Duodenal mucosa (tissue), 2 donors: ENCODE measurements at regions not wholly inside any gene's neighbourhood (a gene's known extent, or its start where the extent isn't known, plus 50 kb on each side); places are given as distances from the start of the nearest gene placed in this dataset.

Experiments used
- H3K27ac ChIP-seq: one replicate; pipeline ENCODE4 v1.7.0; 2013; ENCODE audit warnings: low read depth, low read length
- H3K27me3 ChIP-seq, 2 donors: one replicate each; pipeline ENCODE4 v1.7.0; 2013; ENCODE audit warnings: low read length in 2 of 2, control low read depth in 1 of 2; ENCODE audit not compliant: insufficient read depth in 2 of 2, control insufficient read depth in 1 of 2
- H3K36me3 ChIP-seq, 2 donors: one replicate each; pipeline ENCODE4 v1.7.0; 2013; ENCODE audit warnings: low read length in 2 of 2, control low read depth in 1 of 2; ENCODE audit not compliant: insufficient read depth in 2 of 2, control insufficient read depth in 1 of 2
- H3K4me1 ChIP-seq, 2 donors: one replicate each; pipeline ENCODE4 v1.7.0; 2013; ENCODE audit warnings: low read length in 2 of 2, control low read depth in 1 of 2; ENCODE audit not compliant: insufficient read depth in 2 of 2, control insufficient read depth in 1 of 2
- H3K4me3 ChIP-seq, 2 donors: one replicate each; pipeline ENCODE4 v1.7.0; 2013; ENCODE audit warnings: low read length in 2 of 2, low read depth in 1 of 2
- H3K9ac ChIP-seq, 2 donors: one replicate each; pipeline ENCODE4 v1.7.0; 2013; ENCODE audit warnings: low read length in 2 of 2, low read depth in 1 of 2
- H3K9me3 ChIP-seq, 2 donors: one replicate each; pipeline ENCODE4 v1.7.0; 2013; ENCODE audit warnings: low read length in 2 of 2, control low read depth in 1 of 2; ENCODE audit not compliant: control insufficient read depth in 1 of 2

- Histone ChIP-seq H3K4me3 (no peak overlapping the region), H3K36me3 (no peaks in the 10 kb centered on the region), H3K27me3 (no peaks in the 10 kb centered on the region), H3K9me3 (no peaks in the 10 kb centered on the region), H3K27ac (no peak overlapping the region), H3K4me1 (no peaks in the 10 kb centered on the region), H3K9ac (no peak overlapping the region)
Measured at GRCh38 chr10:57817741-57818140, 450.0 kb downstream of the IPMK start.

- H3K36me3 ChIP-seq: no peaks in the 10 kb centered on the region
- no peak overlapping the region for H3K4me3 ChIP-seq
- H3K9ac ChIP-seq: no peak overlapping the region
- H3K4me1 ChIP-seq: no peaks in the 10 kb centered on the region
- no peaks in the 10 kb centered on the region for H3K27me3 ChIP-seq
- H3K27ac ChIP-seq: no peak overlapping the region
- no peaks in the 10 kb centered on the region for H3K9me3 ChIP-seq
Measured at GRCh38 chr10:57815949-57816348, 451.7 kb downstream of the IPMK start.

- H3K9me3 ChIP-seq: no peaks in the 10 kb centered on the region
- no peak overlapping the region for H3K9ac ChIP-seq
- no peak overlapping the region for H3K27ac ChIP-seq
- H3K27me3 ChIP-seq: no peaks in the 10 kb centered on the region
- H3K4me1 ChIP-seq: no peaks in the 10 kb centered on the region
- H3K36me3 ChIP-seq: no peaks in the 10 kb centered on the region
- H3K4me3 ChIP-seq: no peak overlapping the region
Measured at GRCh38 chr10:57809961-57810360, 457.7 kb downstream of the IPMK start.

GRCh38 chr10:57807906-57808305 is 459.8 kb downstream of the IPMK start:
- Histone ChIP-seq H3K27ac (no peak overlapping the region), H3K36me3 (no peaks in the 10 kb centered on the region), H3K27me3 (no peaks in the 10 kb centered on the region), H3K4me3 (no peak overlapping the region), H3K9ac (no peak overlapping the region), H3K4me1 (no peaks in the 10 kb centered on the region), H3K9me3 (no peaks in the 10 kb centered on the region)

GRCh38 chr10:57806675-57807074 is 461.0 kb downstream of the IPMK start:
- Histone ChIP-seq H3K36me3 (no peaks in the 10 kb centered on the region), H3K9ac (no peak overlapping the region), H3K4me1 (no peaks in the 10 kb centered on the region), H3K27me3 (no peaks in the 10 kb centered on the region), H3K27ac (no peak overlapping the region), H3K4me3 (no peak overlapping the region), H3K9me3 (no peaks in the 10 kb centered on the region)

- H3K9ac ChIP-seq: no peak overlapping the region
- H3K4me3 ChIP-seq: no peak overlapping the region
- H3K4me1 ChIP-seq: peaks cover 0 to 7% of the 10 kb centered on the region in 2 donors
- no peaks in the 10 kb centered on the region for H3K27me3 ChIP-seq
- no peaks in the 10 kb centered on the region for H3K36me3 ChIP-seq
- no peak overlapping the region for H3K27ac ChIP-seq
- no peaks in the 10 kb centered on the region for H3K9me3 ChIP-seq
Measured at GRCh38 chr10:57799625-57800024, 468.1 kb downstream of the IPMK start.

- H3K4me3 ChIP-seq: no peak overlapping the region
- H3K4me1 ChIP-seq: peaks cover 0 to 7% of the 10 kb centered on the region in 2 donors
- H3K27ac ChIP-seq: no peak overlapping the region
- H3K27me3 ChIP-seq: no peaks in the 10 kb centered on the region
- no peak overlapping the region for H3K9ac ChIP-seq
- H3K36me3 ChIP-seq: no peaks in the 10 kb centered on the region
- H3K9me3 ChIP-seq: no peaks in the 10 kb centered on the region
Measured at GRCh38 chr10:57798830-57799229, 468.9 kb downstream of the IPMK start.

GRCh38 chr10:57791546-57791945 is 476.1 kb downstream of the IPMK start:
- H3K4me1 ChIP-seq: no peaks in the 10 kb centered on the region
- no peaks in the 10 kb centered on the region for H3K9me3 ChIP-seq
- no peak overlapping the region for H3K9ac ChIP-seq
- no peaks in the 10 kb centered on the region for H3K36me3 ChIP-seq
- H3K4me3 ChIP-seq: no peak overlapping the region
- H3K27ac ChIP-seq: no peak overlapping the region
- no peaks in the 10 kb centered on the region for H3K27me3 ChIP-seq

- no peaks in the 10 kb centered on the region for H3K4me1 ChIP-seq
- no peaks in the 10 kb centered on the region for H3K27me3 ChIP-seq
- no peak overlapping the region for H3K4me3 ChIP-seq
- no peaks in the 10 kb centered on the region for H3K36me3 ChIP-seq
- H3K27ac ChIP-seq: no peak overlapping the region
- no peak overlapping the region for H3K9ac ChIP-seq
- no peaks in the 10 kb centered on the region for H3K9me3 ChIP-seq
Measured at GRCh38 chr10:57790703-57791102, 477.0 kb downstream of the IPMK start.

GRCh38 chr10:57788117-57788516 is 479.6 kb downstream of the IPMK start:
- H3K27me3 ChIP-seq: no peaks in the 10 kb centered on the region
- no peaks in the 10 kb centered on the region for H3K4me1 ChIP-seq
- no peak overlapping the region for H3K9ac ChIP-seq
- no peaks in the 10 kb centered on the region for H3K9me3 ChIP-seq
- H3K27ac ChIP-seq: no peak overlapping the region
- no peak overlapping the region for H3K4me3 ChIP-seq
- H3K36me3 ChIP-seq: no peaks in the 10 kb centered on the region
